Left lung (tissue), 4 donors: ENCODE measurements at regions not wholly inside any gene's neighbourhood (a gene's known extent, or its start where the extent isn't known, plus 50 kb on each side); places are given as distances from the start of the nearest gene placed in this dataset.

Experiments
- ATAC-seq: fragments of 200-7000 bp; cut with Tn5 transposase; one replicate; pipeline ENCODE4 v1.9.1; 2020; ENCODE audit warnings: moderate library complexity
- DNase-seq, 4 donors: peaks; one replicate each; pipeline ENCODE4 v3.0.0-alpha.2; 2013 to 2020
- H3K27ac ChIP-seq, 2 donors: fragments of 200-600 bp; sonication (generic) in 1 of 2; one replicate each; pipeline versions ENCODE4 v1.5.0 to v1.8.0; 2020 to 2021
- H3K27me3 ChIP-seq, 2 donors: fragments of 200-600 bp; sonication (generic) in 1 of 2; one replicate each; pipeline versions ENCODE4 v1.5.0 to v1.8.0; 2020 to 2021
- H3K36me3 ChIP-seq, 2 donors: fragments of 200-600 bp; sonication (generic) in 1 of 2; one replicate each; pipeline versions ENCODE4 v1.5.0 to v1.8.0; 2020 to 2021
- H3K4me1 ChIP-seq, 2 donors: fragments of 200-600 bp; one replicate each; pipeline ENCODE4 v1.8.0; 2021
- H3K4me3 ChIP-seq, 2 donors: fragments of 200-600 bp; sonication (generic) in 1 of 2; one replicate each; pipeline versions ENCODE4 v1.5.0 to v1.8.0; 2020 to 2021; ENCODE audit warnings: mild to moderate bottlenecking in 1 of 2
- H3K9me3 ChIP-seq, 2 donors: fragments of 200-600 bp; sonication (generic) in 1 of 2; one replicate each; pipeline versions ENCODE4 v1.5.0 to v1.8.0; 2020 to 2021
- intact Hi-C, 2 donors: fragments of 100-400 bp; cut with DNase I; formaldehyde crosslinking; loops; one replicate each; pipeline versions ENCODE4 v1.11.2 to v1.14.2; 2022
- TF ChIP-seq, protein P1 (sequence below), 2 donors: fragments of 200-600 bp; sonication (generic) in 1 of 2; IDR thresholded peaks; one replicate each; pipeline versions ENCODE4 v1.5.0 to v1.8.0; 2021; ENCODE audit warnings: antibody characterized with exemption in 2 of 2
- donor health status: DM: no; HTN: yes; CAD: no.
- donor health status: DM: no; HTN: no; CAD: no.

DNA sequence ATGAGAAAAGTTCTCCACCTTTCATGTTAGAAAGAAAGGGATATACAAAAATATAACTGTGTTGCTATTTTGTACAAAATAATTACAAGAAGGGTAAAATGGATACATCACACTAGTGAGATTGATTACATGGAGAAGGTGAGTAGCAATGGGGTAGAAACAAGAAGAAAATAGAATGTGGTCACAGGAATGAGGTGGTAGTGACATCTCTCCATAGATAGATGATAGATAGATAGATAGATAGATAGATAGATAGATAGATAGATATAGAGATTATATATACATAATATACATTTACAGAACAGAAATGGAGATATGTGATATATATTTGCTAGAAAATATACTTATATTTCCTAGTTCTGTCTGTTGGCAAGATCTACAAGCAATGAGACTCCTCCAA lies 95.3 kb upstream of the RGPD4 start:
- H3K9me3 ChIP-seq, result no peaks in the 10 kb centered on the region
- H3K27me3 ChIP-seq, result no peaks in the 10 kb centered on the region
- TF ChIP-seq, protein P1, sequence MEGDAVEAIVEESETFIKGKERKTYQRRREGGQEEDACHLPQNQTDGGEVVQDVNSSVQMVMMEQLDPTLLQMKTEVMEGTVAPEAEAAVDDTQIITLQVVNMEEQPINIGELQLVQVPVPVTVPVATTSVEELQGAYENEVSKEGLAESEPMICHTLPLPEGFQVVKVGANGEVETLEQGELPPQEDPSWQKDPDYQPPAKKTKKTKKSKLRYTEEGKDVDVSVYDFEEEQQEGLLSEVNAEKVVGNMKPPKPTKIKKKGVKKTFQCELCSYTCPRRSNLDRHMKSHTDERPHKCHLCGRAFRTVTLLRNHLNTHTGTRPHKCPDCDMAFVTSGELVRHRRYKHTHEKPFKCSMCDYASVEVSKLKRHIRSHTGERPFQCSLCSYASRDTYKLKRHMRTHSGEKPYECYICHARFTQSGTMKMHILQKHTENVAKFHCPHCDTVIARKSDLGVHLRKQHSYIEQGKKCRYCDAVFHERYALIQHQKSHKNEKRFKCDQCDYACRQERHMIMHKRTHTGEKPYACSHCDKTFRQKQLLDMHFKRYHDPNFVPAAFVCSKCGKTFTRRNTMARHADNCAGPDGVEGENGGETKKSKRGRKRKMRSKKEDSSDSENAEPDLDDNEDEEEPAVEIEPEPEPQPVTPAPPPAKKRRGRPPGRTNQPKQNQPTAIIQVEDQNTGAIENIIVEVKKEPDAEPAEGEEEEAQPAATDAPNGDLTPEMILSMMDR (IDR thresholded peaks at IDR 0.05), result no peak
- H3K36me3 ChIP-seq, result no peaks in the 10 kb centered on the region
- intact Hi-C loops, result no loop called here
- no peak overlapping the region for H3K4me3 ChIP-seq
- no peak overlapping the region for H3K27ac ChIP-seq
- H3K4me1 ChIP-seq, result no peaks in the 10 kb centered on the region
- ATAC-seq (no peak), DNase-seq (no peak)

DNA sequence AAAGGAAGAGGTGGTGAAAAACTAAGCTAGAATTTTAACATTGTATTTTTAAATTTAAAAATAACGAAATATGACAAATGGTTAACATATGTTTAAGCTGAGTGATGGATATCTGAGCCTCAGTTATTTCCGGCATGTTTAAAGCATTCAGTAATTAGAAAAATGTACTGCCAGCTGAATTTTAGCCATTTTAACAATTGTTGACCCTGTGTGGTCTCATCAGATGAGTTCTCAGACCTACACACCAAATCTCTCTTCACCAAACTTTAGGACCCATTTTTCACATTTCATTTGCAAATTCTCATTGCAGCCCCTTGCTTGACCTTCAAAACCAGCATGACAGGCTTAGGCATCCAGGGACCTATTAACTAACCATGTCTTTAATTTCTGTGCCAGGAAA lies 91.5 kb upstream of the RGPD4 start:
- intact Hi-C loops, result no loop called here
- H3K4me1 ChIP-seq, result no peaks in the 10 kb centered on the region

GRCh38 chr2:107737756-107738155 lies 88.9 kb upstream of the RGPD4 start:
- no peaks in the 10 kb centered on the region for H3K36me3 ChIP-seq
- H3K9me3 ChIP-seq, result no peaks in the 10 kb centered on the region
- no peak overlapping the region for H3K4me3 ChIP-seq
- no peaks in the 10 kb centered on the region for H3K27me3 ChIP-seq
- intact Hi-C loops, result no loop called here
- DNase-seq, result no peak
- ATAC-seq, result no peak
- no peak overlapping the region for H3K27ac ChIP-seq
- no peaks in the 10 kb centered on the region for H3K4me1 ChIP-seq
- TF ChIP-seq, protein P1 (IDR thresholded peaks at IDR 0.05), result no peak

More for the DNA sequence above, 91.5 kb upstream of the RGPD4 start:
- no peak overlapping the region for H3K27ac ChIP-seq
- no peaks in the 10 kb centered on the region for H3K9me3 ChIP-seq
- ATAC-seq (no peak), DNase-seq (no peak)
- H3K4me3 ChIP-seq, result no peak overlapping the region
- H3K36me3 ChIP-seq, result no peaks in the 10 kb centered on the region
- H3K27me3 ChIP-seq, result no peaks in the 10 kb centered on the region
- TF ChIP-seq, protein P1 (IDR thresholded peaks at IDR 0.05), result no peak

- Histone ChIP-seq H3K4me3 (no peak overlapping the region), H3K9me3 (no peaks in the 10 kb centered on the region), H3K4me1 (no peaks in the 10 kb centered on the region), H3K36me3 (no peaks in the 10 kb centered on the region), H3K27ac (no peak overlapping the region), H3K27me3 (no peaks in the 10 kb centered on the region)
- DNase-seq (no peak), ATAC-seq (no peak)
- TF ChIP-seq, protein P1 (IDR thresholded peaks at IDR 0.05), result no peak
- intact Hi-C loops, result no loop called here
Measured at GRCh38 chr2:107738266-107738665, 88.4 kb upstream of the RGPD4 start.

DNA sequence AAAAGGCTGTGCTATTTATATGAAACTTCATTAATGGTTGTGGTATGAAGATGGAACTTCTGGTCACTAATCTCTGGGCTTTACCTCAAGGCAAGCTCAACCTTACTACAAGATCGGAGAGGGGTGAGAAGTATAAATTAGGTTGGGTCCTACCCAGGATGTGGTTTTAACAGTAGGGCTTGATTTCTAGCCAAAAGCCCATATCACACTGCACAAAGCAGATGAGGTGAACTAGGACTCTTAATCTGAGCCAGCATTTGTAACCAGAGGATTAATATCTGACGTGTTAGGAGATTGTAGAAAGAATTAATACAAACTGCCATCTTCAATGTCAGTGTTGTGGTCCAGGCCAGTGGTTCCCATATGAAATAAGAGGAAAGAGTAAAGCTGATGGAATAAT lies 86.4 kb upstream of the RGPD4 start:
- no peak overlapping the region for H3K27ac ChIP-seq
- H3K4me1 ChIP-seq, result no peaks in the 10 kb centered on the region
- H3K9me3 ChIP-seq, result no peaks in the 10 kb centered on the region
- H3K4me3 ChIP-seq, result no peak overlapping the region
- TF ChIP-seq, protein P1 (IDR thresholded peaks at IDR 0.05), result no peak
- H3K36me3 ChIP-seq, result no peaks in the 10 kb centered on the region
- no peaks in the 10 kb centered on the region for H3K27me3 ChIP-seq
- DNase-seq, result no peak
- no peak for ATAC-seq
- intact Hi-C loops, result no loop called here
